HEK293T (cell line): ENCODE measurements at regions not wholly inside any gene's neighbourhood (a gene's known extent, or its start where the extent isn't known, plus 50 kb on each side); places are given as distances from the start of the nearest gene placed in this dataset.

Experiments used
- ELF4 ChIP-seq: fragments of 450-650 bp; IDR thresholded peaks from 2 replicates; pipeline ENCODE4 v1.6.1; 2017; ENCODE audit warnings: antibody characterized with exemption
- FOXA1 ChIP-seq: fragments of 450-650 bp; IDR thresholded peaks from 2 replicates; pipeline ENCODE4 v1.6.1; 2016; ENCODE audit warnings: mild to moderate bottlenecking
- L3MBTL2 ChIP-seq: fragments of 450-650 bp; conservative IDR thresholded peaks from 2 replicates; pipeline ENCODE4 v1.6.1; 2016; ENCODE audit warnings: mild to moderate bottlenecking
- NFRKB ChIP-seq: fragments of 450-650 bp; IDR thresholded peaks from 2 replicates; pipeline ENCODE4 v1.6.1; 2016; ENCODE audit warnings: mild to moderate bottlenecking, moderate library complexity
- SP1 ChIP-seq: fragments of 450-650 bp; IDR thresholded peaks from 2 replicates; pipeline ENCODE4 v1.6.1; 2017
- ZNF384 ChIP-seq: fragments of 450-650 bp; IDR thresholded peaks from 2 replicates; pipeline ENCODE4 v1.6.1; 2016

GRCh38 chr2:16816522-16816921, 150.9 kb upstream of the CYRIA start:
- TF ChIP-seq ELF4 (no peak), FOXA1 (no peak), ZNF384 (no peak), NFRKB (no peak), SP1 (no peak), L3MBTL2 (no peak)
